Natural killer cell treated with Interleukin-12 subunit alpha and Interleukin-12 subunit beta and Interleukin-15 and Interleukin-18, amount 100 ng/mL, for 72 hours (primary cell): ENCODE measurements at regions not wholly inside any gene's neighbourhood (a gene's known extent, or its start where the extent isn't known, plus 50 kb on each side); places are given as distances from the start of the nearest gene placed in this dataset.
"Not testable (repeated sequence)": the region's sequence is repeated elsewhere in the genome, so short reads cannot be mapped to it uniquely, and the experiment has no call there.

Source experiments
- ATAC-seq, 2 donors: fragments of 150-1000 bp; cut with Tn5 transposase in 1 of 2; sonication (Bioruptor Pico), chemical (Tn5 transposase) in 1 of 2; 2 replicates each; pipeline ENCODE4 v1.10.0; 2021
- DNase-seq: peaks from one replicate; pipeline ENCODE4 v3.0.0; 2022; ENCODE audit warnings: low spot score
- H3K27ac Mint-ChIP-seq, 2 donors: 1 replicate in 1 of 2; 2 replicates in 1 of 2; pipeline ENCODE4 v1.8.0; 2022; ENCODE audit warnings: mixed read lengths in 2 of 2, mild to moderate bottlenecking in 1 of 2, moderate library complexity in 1 of 2
- H3K27me3 Mint-ChIP-seq, 2 donors: 1 replicate in 1 of 2; 2 replicates in 1 of 2; pipeline ENCODE4 v1.8.0; 2022; ENCODE audit warnings: mixed read lengths in 2 of 2
- H3K36me3 Mint-ChIP-seq: one replicate; pipeline ENCODE4 v1.8.0; 2022; ENCODE audit warnings: mixed read lengths
- H3K4me1 Mint-ChIP-seq, 2 donors: 1 replicate in 1 of 2; 2 replicates in 1 of 2; pipeline ENCODE4 v1.8.0; 2022; ENCODE audit warnings: low read depth in 2 of 2, mixed read lengths in 2 of 2, mild to moderate bottlenecking in 1 of 2
- H3K4me3 Mint-ChIP-seq: one replicate; pipeline ENCODE4 v1.8.0; 2022; ENCODE audit warnings: mixed read lengths
- H3K9me3 Mint-ChIP-seq: 2 replicates; pipeline ENCODE4 v1.8.0; 2022; ENCODE audit warnings: mixed read lengths

DNA sequence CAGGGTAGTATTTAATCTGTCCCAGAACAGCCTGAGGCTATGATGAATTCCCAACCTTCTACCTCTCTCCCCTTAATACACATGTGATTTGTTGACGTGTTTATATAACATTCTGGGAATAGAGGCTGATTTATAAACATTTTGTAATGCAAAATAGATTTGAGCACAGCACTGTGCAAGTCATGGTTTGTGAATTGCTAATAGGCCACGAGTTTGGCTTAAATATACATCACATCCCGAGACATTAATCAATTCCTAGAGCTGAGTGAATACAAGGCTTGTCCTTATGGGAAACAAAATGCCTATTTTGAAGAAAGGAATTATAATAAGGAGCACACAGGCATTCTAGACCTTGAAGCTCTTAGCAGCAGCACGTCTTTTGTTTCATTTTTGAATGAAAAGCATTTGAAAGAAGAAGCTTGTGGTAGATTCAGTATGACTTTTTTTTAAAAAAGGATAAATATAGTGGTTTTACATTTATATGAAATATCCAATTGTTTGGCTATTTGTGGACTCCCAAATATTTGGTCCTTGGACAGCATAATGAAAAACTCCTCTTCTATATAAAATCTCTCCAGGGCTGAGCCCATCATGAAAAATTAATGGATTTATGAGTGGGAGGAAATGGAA is 116.4 kb downstream of the SLC17A6 start:
- Mint-ChIP-seq H3K27ac (no peak overlapping the region), H3K4me1 (no peaks in the 10 kb centered on the region), H3K27me3 (no peaks in the 10 kb centered on the region), H3K36me3 (no peaks in the 10 kb centered on the region), H3K4me3 (no peak overlapping the region), H3K9me3 (peaks cover 3% of the 10 kb centered on the region)
- no peak for DNase-seq
- no peak for ATAC-seq

DNA sequence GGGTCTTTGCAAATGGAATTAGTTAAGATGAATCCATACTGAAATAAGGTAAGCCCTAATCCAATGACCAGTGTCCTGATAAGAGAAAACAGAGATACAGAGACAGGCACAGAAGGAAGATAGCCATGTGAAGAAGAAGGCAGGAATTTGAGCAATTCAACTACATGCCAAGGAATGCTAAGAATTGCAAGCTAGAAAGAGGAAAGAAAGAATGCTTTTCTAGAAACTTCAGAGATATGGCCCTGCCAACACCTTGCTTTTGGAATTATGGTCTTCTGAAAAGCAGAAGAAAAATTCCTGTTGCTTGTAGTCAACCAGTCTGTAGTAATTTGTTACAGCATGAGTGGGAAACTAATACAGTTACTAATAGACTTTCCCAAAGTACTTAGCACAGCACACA is 111.3 kb downstream of the SLC17A6 start:
- Mint-ChIP-seq H3K4me1 (no peaks in the 10 kb centered on the region), H3K36me3 (no peaks in the 10 kb centered on the region), H3K4me3 (no peak overlapping the region), H3K27ac (no peak overlapping the region), H3K27me3 (no peaks in the 10 kb centered on the region), H3K9me3 (peaks cover 10% of the 10 kb centered on the region)
- DNase-seq (no peak), ATAC-seq (no peak)

DNA sequence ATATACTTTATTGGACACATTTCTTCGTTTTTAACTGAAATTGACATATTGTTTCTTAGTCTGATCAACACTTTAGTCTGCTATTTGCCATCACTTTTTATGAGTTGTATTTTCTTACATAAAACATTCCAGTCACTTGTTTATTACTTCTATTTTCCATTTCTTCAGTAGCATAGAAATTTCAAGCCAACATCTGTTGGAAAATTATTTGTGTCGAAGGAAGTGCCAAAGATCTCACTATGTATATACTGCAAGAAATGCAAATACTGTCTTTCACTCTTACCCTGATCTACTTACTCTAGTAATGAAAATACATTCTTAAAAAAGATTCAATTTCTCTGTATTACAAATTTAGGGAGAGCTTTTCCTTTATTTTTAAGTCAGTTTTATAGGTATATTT is 105.9 kb downstream of the SLC17A6 start:
- ATAC-seq (no peak), DNase-seq (no peak)
- Mint-ChIP-seq H3K36me3 (no peaks in the 10 kb centered on the region), H3K27me3 (no peaks in the 10 kb centered on the region), H3K4me3 (no peak overlapping the region), H3K9me3 (peaks cover 10% of the 10 kb centered on the region), H3K27ac (no peak overlapping the region), H3K4me1 (no peaks in the 10 kb centered on the region)

DNA sequence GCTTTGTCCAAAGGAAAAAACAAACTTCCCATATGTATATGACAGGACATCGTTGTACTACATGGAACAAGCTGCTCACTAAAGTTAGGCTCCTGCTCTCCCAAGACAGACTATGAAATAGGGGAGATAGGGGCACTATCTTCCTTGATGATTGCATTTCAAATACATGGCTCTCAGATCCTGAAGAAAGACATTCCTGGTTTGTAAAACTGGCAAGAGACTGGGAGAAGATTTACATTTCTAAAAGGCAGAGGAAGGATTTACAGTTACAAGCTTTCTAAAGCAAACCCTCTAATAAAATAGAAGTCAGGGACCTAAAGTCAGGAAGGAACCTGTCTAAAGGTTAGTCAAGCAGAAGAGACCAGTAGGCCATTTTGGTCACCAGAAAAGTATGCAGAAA is 103.7 kb downstream of the SLC17A6 start:
- no peak for DNase-seq
- H3K27ac Mint-ChIP-seq: no peak overlapping the region
- no peaks in the 10 kb centered on the region for H3K4me1 Mint-ChIP-seq
- H3K9me3 Mint-ChIP-seq: peaks cover 6% of the 10 kb centered on the region
- no peaks in the 10 kb centered on the region for H3K36me3 Mint-ChIP-seq
- H3K27me3 Mint-ChIP-seq: no peaks in the 10 kb centered on the region
- no peak for ATAC-seq
- no peak overlapping the region for H3K4me3 Mint-ChIP-seq

DNA sequence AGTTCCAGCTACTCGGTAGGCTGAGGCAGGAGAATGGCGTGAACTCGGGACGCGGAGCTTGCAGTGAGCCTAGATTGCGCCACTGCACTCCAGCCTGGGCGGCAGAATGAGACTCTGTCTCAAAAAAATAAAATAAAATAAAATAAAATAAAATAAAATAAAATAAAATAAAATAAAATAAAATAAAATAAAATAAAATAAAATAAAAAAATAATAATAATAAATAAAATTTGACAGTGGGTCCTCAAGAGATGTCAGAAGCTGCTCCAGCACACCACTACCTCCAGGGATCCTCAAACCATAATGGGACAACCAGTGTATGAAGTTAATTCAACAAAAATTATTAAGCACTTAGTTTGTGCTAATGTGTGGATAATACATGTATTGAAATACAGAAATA is 97.4 kb downstream of the SLC17A6 start:
- H3K4me1 Mint-ChIP-seq, H3K27ac Mint-ChIP-seq, DNase-seq, H3K4me3 Mint-ChIP-seq, H3K9me3 Mint-ChIP-seq, H3K36me3 Mint-ChIP-seq, ATAC-seq: not testable (repeated sequence)
- peaks cover 12 to 13% of the 10 kb centered on the region in 2 donors for H3K27me3 Mint-ChIP-seq

DNA sequence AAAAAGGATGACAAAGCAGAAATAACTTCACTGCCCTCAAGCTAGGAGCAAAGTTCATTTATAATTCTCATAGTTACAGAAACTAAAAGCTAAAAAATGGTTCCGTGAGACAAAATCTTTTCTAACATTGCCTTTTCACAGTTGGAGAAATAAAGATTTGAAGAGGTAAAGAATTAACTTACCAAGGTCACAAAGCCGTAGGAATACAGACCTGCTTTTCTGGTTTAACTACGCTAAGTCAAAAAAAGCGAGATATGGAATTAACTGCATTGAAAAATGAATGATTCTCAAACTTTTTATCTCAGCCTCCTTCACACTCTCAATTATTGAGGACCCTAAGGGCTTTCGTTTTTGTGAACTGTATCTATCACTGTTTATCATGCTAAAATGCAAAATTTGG is 95.3 kb downstream of the SLC17A6 start:
- no peak for ATAC-seq
- H3K9me3 Mint-ChIP-seq: no peaks in the 10 kb centered on the region
- no peak overlapping the region for H3K27ac Mint-ChIP-seq
- H3K27me3 Mint-ChIP-seq: peaks cover 12 to 13% of the 10 kb centered on the region in 2 donors
- peaks cover 0 to 3% of the 10 kb centered on the region in 2 donors for H3K4me1 Mint-ChIP-seq
- no peak for DNase-seq
- no peaks in the 10 kb centered on the region for H3K36me3 Mint-ChIP-seq
- no peak overlapping the region for H3K4me3 Mint-ChIP-seq

DNA sequence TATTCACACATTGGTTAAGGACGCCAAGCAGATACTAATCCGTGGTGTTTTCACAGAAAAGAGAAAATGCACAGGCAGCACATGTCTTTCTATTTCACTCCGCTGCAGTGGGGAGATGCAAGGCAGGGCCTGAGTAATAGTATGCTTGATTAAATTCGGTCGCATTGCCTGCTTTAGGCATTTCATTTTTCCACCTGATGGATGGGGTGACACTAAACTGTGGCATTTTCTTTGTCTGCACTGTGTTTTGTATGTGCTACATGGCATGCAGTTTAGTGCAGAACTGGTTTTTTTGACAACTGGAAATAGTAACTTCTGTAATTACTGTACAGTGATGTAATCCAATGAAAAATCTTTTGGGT is 94.9 kb downstream of the SLC17A6 start:
- no peak overlapping the region for H3K27ac Mint-ChIP-seq
- H3K4me3 Mint-ChIP-seq: no peak overlapping the region
- DNase-seq: no peak

DNA sequence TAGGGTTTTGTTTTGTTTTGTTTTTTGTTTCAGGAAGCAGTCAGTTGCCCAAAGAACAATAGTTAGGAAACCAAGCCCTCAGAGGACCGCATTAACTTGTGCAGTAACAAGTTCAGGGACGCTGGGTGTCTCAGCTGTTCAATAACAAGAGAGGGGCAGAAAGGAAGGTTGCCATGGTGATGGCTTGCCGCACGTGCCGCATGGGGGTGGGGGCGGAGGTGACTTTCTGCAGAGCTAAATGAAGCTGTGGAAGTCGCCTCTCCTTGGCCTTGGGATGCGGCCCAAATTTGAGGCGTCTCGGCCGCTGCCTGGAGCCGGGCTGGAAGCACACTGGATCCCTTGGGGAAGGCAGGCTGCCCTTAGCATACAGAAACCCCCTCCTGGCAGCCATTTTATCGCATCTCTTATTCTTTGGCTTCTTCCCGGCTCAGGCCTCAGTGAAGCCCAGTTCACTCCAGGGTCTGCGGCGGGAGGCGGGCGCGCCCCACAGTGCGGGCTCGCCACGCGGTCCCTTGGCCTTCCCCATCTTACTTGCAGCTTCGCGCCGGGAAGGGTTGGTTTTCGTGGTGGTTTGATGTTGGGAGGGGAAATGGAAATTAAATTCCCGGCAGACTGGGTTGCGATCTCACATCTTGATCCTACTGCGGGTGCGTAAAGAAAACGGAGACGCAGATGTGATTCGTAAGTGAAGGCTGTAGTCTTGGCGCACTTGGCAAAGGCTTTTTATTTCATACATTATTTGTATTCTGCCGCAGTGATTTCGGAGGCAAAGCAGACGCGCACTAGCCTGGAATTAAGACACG is 94.3 kb downstream of the SLC17A6 start:
- DNase-seq (no peak), ATAC-seq (no peak)
- Mint-ChIP-seq H3K4me3 (no peak overlapping the region), H3K36me3 (no peaks in the 10 kb centered on the region), H3K27ac (no peak overlapping the region), H3K4me1 (peaks cover 0 to 3% of the 10 kb centered on the region in 2 donors), H3K27me3 (peaks cover 12 to 13% of the 10 kb centered on the region in 2 donors), H3K9me3 (no peaks in the 10 kb centered on the region)

More for the DNA sequence above, 94.9 kb downstream of the SLC17A6 start:
- H3K27me3 Mint-ChIP-seq: peaks cover 12 to 13% of the 10 kb centered on the region in 2 donors
- H3K36me3 Mint-ChIP-seq: no peaks in the 10 kb centered on the region
- peaks cover 0 to 3% of the 10 kb centered on the region in 2 donors for H3K4me1 Mint-ChIP-seq
- no peak for ATAC-seq
- H3K9me3 Mint-ChIP-seq: no peaks in the 10 kb centered on the region

DNA sequence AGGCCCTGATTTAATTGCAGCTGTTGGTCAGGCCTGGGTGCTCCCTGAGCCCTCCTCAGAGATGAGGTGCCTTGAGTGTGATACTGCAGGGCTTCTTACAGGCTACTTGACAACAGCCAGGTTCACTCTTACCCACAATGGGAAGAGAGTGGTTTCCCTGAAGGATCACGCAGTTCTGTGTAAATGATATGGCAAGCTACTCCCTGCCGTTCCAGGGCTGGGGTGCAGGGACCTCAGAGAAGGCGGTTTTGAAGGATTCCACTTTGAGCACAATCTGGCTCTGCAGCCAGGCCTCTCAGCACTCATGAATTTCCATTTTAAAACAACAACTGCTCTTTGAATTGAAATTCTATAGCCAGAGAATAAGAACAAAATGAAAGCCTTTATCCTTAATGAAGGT is 92.9 kb downstream of the SLC17A6 start:
- ATAC-seq (no peak), DNase-seq (no peak)
- Mint-ChIP-seq H3K9me3 (no peaks in the 10 kb centered on the region), H3K27me3 (peaks cover 12 to 13% of the 10 kb centered on the region in 2 donors), H3K4me1 (peaks cover 0 to 3% of the 10 kb centered on the region in 2 donors), H3K4me3 (no peak overlapping the region), H3K27ac (no peak overlapping the region), H3K36me3 (no peaks in the 10 kb centered on the region)

DNA sequence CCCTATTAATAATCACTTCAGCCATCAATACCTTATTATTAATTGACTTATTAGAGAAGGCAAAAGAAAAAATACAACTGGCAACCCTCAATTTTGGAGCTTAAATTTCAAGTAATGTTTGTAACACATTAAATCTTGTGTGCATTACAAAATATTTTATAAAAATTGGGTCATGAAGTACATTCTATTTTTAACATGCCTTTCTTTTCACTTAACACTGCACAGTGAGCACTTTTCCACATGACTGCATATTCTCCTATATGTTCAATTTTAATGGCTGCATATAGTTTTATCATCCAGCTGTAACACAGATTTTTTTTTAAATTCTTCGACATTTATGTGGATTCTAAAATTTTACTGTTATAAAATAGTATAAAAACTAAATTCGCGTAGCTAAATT is 92.5 kb downstream of the SLC17A6 start:
- Mint-ChIP-seq H3K4me3 (no peak overlapping the region), H3K4me1 (peaks cover 0 to 3% of the 10 kb centered on the region in 2 donors), H3K27me3 (peaks cover 12 to 13% of the 10 kb centered on the region in 2 donors), H3K36me3 (no peaks in the 10 kb centered on the region), H3K27ac (no peak overlapping the region), H3K9me3 (no peaks in the 10 kb centered on the region)
- DNase-seq (no peak), ATAC-seq (no peak)

DNA sequence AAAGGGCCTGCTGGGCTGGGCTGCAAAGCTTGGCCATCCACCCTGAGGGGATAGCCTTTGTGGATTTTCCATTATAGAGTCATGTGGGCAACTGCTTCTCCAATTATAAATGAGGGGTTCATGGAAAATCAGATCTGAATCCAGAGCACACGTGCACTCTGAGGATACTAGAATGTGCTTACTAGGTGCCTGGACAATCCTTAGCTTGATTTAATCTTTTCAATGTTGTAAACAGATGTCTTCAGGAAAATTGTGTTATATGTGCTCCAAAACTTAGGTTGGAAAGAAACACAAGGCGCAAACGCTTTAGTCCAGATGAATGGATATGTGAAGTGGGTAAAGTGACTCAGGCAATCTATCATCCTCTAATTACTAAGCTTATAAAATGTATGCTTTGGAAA is 92.0 kb downstream of the SLC17A6 start:
- H3K4me3 Mint-ChIP-seq: no peak overlapping the region
- peaks cover 12 to 13% of the 10 kb centered on the region in 2 donors for H3K27me3 Mint-ChIP-seq
- no peak for ATAC-seq
- peaks cover 0 to 3% of the 10 kb centered on the region in 2 donors for H3K4me1 Mint-ChIP-seq
- H3K27ac Mint-ChIP-seq: no peak overlapping the region
- H3K9me3 Mint-ChIP-seq: no peaks in the 10 kb centered on the region
- no peak for DNase-seq
- no peaks in the 10 kb centered on the region for H3K36me3 Mint-ChIP-seq
